Karpas-422 (cell line): ENCODE measurements at regions not wholly inside any gene's neighbourhood (a gene's known extent, or its start where the extent isn't known, plus 50 kb on each side); places are given as distances from the start of the nearest gene placed in this dataset. TPM values are rescaled to one million over a fixed set of nuclear protein-coding genes. Genes with fewer than 3 reads are reported as not detected.

ENCODE experiments used
- small RNA-seq: library from RNA; depleted of rRNA; stranded (forward); fragments of <200 nt; gene quantifications from one replicate; pipeline ENCODE3, GENCODE V24; 2014

Small RNA genes lying in the stretch of these regions (small RNA-seq; reads per million reads assigned to genes)
- gene RNU7-147P, result not detected
